CD1c-positive myeloid dendritic cell (primary cell): ENCODE measurements at regions not wholly inside any gene's neighbourhood (a gene's known extent, or its start where the extent isn't known, plus 50 kb on each side); places are given as distances from the start of the nearest gene placed in this dataset.
"Not testable (repeated sequence)": the region's sequence is repeated elsewhere in the genome, so short reads cannot be mapped to it uniquely, and the experiment has no call there.

Source experiments
- DNase-seq: peaks from one replicate; pipeline ENCODE4 v3.0.0-alpha.2; 2016; ENCODE audit errors: extremely low spot score

- DNase-seq = peak; percentile 18
Observed at GRCh38 chr4:154982187-154983047, 201.3 kb downstream of the RBM46 start.

GRCh38 chr4:154983714-154984113, 202.6 kb downstream of the RBM46 start:
- no peak for DNase-seq

- DNase-seq = no peak
Observed at GRCh38 chr4:154984148-154984547, 203.1 kb downstream of the RBM46 start.

DNA sequence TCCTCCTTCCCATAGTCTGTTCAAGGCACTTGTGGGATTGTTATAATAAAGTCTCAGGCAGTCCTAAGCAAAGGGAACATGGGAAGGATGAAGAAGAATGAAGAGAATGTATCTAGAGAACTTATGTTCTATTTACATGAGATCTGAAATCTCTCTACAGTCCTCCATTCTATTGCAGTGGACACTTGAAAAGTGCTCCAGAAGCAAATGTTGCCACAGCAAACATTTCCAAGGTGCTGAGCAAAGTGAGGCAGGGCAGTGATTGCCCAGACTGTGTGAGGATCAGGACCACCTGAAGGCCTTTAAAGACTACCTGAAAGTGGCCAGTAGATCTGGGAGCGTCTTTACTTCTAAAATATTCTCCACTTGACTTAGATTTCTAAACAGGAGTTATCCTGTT, 203.5 kb downstream of the RBM46 start:
- DNase-seq = no peak

GRCh38 chr4:154985673-154986072, 204.6 kb downstream of the RBM46 start:
- no peak for DNase-seq

- no peak for DNase-seq
Observed at GRCh38 chr4:154988511-154988910, 207.4 kb downstream of the RBM46 start.

GRCh38 chr4:154989511-154989910, 208.4 kb downstream of the RBM46 start:
- DNase-seq = no peak

- DNase-seq = not testable (repeated sequence)
Observed at GRCh38 chr4:154997866-154998265, 210.6 kb upstream of the NPY2R start.

DNA sequence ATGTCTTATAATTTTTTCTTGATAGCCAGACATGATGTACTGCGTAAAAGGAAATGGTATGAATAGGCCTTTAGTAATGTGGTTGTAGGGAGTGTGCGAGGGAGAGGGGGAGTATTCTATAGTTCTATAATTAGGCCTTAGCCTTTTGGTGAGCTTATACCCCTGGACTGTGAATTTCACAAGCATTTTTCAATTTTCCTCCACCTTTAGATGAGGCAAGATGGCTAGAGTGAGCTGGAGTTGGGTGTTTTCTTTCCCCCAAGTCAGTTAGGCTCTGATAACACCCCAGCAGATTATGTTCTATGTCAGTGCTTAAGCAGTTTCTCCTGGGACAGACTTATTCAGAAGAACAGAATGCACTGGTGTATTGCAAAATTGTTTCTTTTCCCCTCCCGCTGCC, 210.2 kb upstream of the NPY2R start:
- DNase-seq = no peak

GRCh38 chr4:154998773-154999172, 209.7 kb upstream of the NPY2R start:
- no peak for DNase-seq

- DNase-seq = no peak
Observed at GRCh38 chr4:154999950-155000578, 208.4 kb upstream of the NPY2R start.

DNA sequence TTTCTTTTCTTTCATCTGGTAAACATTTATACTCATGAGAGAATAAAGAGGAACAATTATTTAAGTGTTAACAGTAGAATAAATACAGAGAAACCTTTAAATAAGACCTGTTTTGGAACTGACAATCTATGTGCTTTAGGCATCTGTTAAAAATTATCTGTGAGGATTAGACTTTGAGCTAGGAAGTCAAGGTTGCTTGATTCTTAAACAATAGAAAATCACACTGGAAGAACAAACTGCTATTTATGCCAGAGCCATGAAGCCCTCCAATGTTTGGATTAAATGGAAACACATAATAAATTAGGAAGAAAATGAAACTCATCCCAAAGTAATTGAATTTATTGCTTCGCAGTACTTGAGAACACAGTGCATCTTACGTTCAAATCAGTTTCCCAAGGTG, 207.2 kb upstream of the NPY2R start:
- DNase-seq = no peak

- no peak for DNase-seq
Observed at GRCh38 chr4:155005395-155006090, 202.9 kb upstream of the NPY2R start.

- no peak for DNase-seq
Observed at GRCh38 chr4:155007660-155008176, 200.7 kb upstream of the NPY2R start.

GRCh38 chr4:155008389-155008788, 200.0 kb upstream of the NPY2R start:
- no peak for DNase-seq

- no peak for DNase-seq
Observed at GRCh38 chr4:155009288-155009687, 199.1 kb upstream of the NPY2R start.

DNA sequence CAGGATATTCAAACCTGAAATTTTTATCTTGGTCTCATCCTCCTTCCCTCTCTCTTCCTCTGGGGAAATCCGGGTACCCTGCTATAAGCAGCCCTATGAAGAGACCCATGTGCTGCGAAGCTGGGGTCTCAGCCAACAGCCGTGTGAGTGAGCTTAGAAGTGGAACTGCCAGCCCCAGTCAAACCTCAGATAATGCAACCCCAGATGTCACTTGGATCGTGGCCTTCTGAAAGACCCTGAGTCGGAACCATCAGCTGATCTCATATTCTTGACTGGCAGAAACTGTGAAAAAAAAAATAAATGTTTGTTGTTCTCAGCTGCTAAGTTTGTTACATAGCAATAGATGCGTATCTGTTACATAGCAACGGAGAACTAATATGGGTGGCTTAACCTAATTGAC, 198.1 kb upstream of the NPY2R start:
- no peak for DNase-seq

DNA sequence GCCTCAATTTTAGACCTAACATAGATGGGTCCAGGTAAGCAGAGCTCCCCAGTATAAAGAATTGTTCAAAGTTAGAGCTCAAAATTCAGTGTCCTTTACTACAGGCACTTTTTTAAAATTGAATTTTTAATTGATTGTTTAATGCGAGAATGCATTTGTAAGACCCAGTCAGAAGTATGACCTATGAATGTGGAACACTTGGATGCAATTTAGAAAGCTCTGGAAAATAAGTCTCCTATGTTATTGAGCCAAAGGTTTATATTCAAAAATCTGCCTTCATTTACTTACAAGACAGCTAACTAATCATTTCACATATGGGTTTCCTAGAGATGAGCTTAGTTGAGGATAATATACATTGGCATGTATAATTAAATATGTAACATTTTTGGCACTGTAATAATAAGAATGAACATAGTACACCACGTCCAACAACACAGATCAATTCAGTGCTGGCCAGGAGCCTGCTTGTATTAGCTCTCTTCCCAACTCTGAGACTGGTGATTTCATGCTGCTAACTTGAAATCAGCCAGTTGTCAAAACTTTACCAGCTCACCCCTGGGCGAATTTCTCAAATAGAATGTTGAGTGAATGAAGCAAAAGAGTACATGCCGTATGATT, 197.2 kb upstream of the NPY2R start:
- no peak for DNase-seq

DNA sequence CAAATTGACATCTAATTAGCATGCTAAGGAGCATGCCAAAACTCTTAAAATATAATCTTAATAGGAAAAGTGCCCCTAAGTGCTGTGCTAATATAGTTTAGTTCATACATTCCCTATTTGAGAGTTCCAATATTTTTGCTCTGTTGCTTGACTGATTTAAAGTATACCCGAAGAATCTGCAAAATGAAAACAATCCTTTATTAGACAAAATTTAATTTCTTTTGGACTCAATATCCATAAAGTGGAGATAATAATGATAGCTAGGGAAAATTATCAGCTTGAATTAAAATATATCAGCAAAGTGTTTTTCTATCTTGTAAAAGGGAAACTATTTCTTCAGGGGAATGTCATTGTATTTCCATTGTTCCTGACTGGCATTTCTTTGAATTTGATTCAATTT, 196.0 kb upstream of the NPY2R start:
- no peak for DNase-seq

DNA sequence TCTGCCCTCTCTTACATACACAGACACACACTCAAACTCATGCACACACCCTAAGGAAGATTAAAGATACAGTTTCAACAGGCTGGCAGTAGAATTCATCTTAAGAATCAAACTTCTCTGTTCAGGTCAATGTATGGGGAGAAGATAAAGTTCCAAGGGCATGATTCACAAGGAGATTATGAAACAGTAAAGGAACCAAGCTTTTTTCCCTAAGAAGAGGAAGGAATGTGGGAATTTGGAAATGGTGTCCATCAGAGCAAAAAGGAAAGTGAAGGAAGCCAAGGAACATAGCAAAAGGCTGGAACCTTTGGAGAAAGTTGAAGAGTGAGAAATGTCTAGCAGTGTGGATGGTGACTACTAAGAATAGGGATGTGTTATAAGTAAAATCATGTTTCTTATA, 191.0 kb upstream of the NPY2R start:
- DNase-seq = no peak

DNA sequence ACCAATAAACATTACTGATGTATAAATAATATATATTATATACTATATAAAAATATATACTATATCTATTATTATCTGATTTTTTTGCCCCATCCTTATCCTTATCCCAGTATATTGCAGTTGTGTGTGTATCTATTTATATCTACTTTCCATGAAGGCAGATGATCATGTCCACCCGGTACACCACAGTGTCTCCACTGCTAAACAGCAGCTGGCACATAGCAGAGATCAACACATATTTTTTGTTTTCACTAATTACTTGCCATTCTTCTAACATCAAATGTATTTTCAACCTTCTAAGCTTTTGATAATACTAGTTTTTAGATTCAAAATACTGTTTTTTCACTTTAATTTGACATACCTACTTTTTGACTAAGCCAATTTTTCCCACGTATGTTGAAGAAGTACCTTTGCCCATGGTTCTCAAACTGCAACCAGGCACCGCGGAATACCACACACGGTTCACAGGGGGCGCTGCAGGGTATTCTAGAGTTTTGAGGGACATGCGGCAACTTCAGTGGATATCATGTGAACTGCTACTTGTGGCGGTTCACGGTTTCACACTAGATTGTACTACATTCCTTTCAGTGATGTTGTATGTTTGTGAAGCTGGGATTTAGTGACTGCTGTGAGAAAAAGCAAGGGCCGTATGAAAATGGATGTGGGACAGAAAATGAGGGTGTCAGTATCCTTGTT, 182.5 kb upstream of the NPY2R start:
- peak; percentile 4 for DNase-seq

- DNase-seq = no peak
Observed at GRCh38 chr4:155026715-155027114, 181.7 kb upstream of the NPY2R start.
